HG03108 (cell line): ENCODE measurements at regions not wholly inside any gene's neighbourhood (a gene's known extent, or its start where the extent isn't known, plus 50 kb on each side); places are given as distances from the start of the nearest gene placed in this dataset.
"Not testable (repeated sequence)": the region's sequence is repeated elsewhere in the genome, so short reads cannot be mapped to it uniquely, and the experiment has no call there.

ENCODE experiments used
- ATAC-seq: cut with Tn5 transposase; IDR thresholded peaks from one replicate; pipeline ENCODE4 v1.9.1; 2021; ENCODE audit warnings: moderate library complexity; ENCODE audit not compliant: unreplicated experiment

DNA sequence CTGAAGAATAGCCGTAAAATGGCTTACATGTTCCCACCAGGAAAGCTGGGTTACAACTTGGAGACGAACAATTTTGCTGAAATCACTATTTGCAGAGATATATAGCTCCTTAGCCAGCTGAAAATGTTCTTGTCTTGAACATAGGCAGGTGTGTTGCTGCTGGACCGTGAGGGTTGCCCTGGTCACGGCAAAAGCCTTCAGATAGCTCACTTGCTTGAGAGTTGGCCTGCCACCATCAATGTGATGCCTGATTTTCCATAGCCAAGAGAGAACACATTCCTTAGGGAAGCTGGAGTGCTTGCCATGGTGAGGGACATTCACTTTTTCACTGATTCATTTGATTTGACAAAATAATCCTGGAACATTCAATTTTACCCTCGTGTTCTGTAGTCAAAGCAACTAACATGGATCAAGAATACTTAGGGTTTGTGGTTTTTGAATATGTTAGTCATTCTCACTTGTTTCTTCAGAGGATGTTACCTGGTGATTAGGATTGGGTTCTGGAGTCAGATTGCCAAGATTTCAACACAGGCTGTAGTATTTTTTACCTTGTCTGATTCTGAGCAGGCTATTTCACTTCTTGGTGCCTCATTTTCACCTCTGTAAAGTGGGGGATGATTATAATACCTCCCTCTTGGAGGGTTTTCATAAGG, 536.9 kb downstream of the RAPGEF2 start:
- ATAC-seq: no peak

DNA sequence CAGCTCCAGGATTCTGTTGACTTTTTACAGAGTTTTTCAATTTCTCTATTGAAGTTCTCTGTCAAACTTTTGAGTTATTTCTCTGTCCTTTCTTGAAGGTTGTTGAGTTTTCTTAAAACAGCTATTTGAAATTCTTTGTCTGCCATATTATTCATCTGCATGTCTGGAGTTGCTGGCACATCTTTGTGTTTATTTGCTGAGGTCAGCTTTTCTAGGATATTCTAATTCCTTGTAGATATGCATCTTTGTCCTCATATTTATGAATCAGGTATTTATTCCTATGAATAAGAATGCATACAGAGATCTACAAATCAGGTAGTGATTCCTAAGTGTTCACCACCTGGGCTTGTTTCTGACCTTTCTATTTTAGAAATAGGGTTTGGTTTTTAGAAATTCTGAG, 546.4 kb downstream of the RAPGEF2 start:
- ATAC-seq: no peak

DNA sequence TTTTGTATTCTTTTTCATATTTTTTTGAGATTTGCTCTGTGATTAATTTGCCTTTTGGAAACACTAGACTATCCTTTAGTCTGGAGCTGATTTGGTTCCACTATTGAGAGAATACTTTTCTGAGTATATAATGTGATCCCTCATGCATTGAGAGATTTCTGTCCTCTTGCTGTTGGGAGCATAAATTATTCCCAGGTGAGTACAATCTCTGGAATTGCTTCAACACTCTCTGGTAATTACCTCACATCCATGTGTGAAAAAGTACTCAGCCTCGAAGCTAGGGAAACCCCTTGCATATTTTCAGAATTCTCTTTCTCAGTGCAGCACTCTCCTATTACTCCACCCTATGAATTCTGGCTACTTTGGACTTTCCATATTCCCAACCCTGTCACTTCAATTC, 550.0 kb downstream of the RAPGEF2 start:
- ATAC-seq: no peak

DNA sequence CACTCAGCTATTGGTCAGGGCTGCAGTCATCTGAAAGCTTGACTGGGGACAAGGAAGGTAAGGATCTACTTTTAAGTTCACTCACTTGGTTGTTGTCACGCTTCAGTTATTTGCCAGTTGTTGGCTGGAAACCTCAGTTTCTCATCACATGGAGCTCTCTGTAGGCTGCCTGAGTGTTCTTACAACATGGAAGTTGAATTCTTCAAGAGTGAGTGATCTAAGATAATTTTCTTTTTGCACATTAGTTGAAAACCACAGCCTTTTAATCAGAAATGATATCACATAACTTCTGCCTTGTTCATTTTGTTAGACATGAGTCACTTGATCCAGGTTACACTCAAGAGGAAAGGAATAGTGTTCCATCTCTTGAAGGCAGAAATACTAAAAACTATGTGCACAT, 552.7 kb downstream of the RAPGEF2 start:
- ATAC-seq: no peak

DNA sequence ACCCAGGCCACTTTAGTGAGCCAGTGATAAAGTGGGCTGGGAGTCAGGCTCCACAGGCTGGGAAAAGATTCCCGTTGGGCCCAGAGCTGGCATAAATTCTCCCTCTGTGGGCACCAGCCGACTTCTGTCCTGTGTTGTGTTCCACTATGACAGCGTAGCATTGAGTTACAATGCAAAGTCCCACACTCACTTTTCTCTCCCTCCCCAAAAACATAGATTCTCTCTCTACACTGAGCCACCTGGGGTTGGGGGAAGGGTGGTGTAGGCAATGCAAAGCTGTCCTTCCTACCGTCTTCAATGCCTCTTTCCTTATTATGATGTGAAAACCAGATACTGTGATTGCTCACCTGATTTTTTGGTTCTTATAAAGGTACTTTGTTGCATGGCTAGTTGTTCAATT, 566.2 kb downstream of the RAPGEF2 start:
- ATAC-seq: no peak

DNA sequence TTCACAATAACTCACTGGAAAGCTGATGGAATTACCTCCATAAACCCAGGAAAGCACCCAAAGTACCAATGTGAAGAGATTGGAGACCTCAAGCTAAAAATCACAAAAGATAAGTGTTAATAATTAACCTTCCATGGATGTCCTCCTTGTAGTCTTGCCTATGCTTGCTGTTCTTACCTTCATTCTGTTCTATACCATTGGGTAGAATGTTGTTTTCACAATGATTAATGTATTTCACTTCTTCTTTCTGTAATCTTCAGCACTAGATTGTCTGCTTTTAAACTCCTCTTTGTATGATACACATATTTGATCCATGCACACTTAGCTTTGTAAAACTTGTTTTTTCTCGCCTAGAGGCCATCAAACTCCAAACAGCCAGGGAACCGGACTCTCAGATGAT, 570.3 kb downstream of the RAPGEF2 start:
- ATAC-seq: no peak

DNA sequence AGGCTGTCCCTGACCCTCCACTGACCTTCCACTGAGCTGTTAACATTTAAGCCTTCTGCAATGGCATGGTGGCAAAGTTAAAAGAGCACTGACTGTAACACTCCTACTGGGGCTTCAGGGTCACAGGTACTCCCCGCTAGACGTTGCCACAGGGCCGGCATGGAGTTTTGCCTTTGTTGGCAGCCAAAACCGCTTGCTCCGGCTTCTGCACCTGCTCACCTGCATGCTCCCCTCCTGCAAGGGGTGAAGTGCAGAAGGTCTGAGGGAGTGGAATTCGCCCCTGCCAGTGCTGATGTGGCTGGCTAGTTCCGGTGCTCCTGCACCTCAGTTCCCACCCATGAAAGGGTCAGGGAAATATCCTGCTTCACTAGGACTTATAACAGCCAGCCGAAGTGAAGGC, 571.4 kb downstream of the RAPGEF2 start:
- no peak for ATAC-seq

DNA sequence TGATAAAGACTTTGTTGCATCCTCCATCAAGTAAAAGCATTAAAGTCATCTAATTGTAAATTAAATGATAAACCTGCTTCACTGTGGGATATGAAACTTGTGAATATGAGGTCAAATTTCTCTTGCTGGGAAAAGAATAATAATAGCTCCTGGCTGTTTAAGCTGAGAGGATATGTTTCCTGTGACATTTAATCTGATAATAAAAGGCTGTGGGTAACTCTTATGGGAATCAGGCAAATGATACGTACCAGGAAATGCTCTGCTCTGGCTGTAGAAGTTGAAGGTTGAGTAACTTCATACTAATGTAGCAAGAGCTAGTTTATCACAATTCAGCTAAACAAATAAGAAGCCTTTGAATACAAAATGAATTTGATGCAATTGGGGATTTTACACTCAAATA, 574.6 kb downstream of the RAPGEF2 start:
- ATAC-seq: no peak

DNA sequence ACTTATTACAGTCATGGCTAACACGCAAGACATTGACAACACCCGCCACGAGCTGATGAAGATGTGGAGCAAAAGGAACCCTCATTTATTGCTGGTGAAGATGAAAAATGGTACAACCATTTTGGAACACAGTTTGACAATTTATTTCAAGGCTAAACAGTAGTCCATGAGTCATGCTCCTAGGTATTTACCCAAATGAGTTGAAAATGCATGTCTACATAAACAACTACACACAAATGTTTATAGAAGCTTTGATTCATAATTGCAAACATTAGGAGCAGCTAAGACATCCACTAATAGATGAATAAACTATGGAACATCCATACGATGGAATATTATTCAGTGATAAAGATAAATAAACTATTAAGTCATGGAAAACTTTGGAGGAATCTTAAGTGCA, 580.1 kb downstream of the RAPGEF2 start:
- no peak for ATAC-seq

DNA sequence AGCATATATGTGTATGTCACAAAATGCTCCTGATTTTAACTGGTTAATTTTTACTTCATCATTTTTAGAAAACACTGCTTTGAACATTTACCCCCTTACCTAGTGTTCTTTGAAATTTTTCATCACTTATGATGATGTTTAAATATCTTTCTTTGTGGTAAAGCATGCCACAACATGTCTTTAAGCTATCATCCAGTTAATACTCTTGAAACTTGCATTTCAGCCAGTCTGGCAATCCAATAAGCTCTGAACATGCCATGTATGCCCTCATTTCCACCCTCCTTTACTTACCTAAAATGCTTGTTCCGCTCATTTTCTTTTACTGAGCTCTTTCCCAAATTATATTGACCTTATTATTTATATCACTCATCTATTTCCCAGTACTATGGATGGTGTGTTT, 581.2 kb downstream of the RAPGEF2 start:
- no peak for ATAC-seq

DNA sequence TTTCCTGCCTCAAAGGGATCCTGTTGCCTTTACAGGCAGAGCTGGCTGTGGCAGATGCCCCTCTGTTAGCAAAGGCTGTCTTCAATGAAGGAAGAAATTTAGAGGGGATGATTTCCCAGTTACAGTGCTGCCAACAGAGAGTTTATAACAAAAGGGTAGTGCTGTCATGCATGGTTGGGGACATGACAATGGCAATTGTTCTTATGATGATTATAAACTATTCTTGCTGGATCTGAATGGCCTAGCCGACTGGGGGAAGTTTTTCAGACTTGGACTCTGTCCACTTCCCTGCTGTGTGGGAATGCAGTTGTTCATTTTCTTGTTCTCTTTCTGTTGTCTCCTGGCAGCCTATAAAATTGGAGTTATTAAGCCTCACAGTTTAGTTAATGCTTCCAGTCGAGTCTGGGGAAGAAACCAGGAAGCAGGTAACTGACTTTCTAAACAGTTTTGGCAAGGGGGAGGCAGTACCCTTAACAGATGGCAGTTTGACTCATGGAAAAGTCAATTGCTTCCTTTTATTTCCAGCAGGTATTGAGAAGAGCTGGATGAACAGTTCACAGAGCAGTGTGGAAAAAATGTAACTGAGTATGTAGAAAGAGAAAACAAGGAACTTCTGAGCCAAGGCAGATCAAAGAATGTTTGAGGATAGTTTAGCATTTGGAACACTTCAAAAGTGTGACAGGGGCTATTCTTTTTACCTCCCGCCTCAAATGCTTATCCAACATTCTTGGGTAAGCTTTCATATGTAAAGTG, 582.6 kb downstream of the RAPGEF2 start:
- ATAC-seq: no peak

DNA sequence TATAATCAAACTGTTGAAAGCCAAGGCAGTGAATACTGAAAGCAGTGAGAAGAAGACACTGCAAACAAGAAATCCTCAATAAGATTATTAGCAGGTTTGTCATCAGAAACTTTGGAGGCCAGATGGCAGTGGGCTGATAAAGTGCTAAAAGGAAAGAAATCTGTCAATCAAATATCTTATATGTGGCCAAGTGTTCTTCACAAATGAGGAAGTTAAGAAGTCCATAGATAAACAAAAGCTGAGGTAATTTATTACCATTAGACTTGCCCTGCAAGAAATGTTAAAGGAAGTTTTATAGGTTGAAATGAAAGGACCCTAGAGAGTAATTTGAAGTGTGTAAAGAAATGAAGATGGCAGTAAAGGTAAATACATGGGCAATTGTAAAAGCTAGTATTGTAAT, 586.6 kb downstream of the RAPGEF2 start:
- no peak for ATAC-seq

DNA sequence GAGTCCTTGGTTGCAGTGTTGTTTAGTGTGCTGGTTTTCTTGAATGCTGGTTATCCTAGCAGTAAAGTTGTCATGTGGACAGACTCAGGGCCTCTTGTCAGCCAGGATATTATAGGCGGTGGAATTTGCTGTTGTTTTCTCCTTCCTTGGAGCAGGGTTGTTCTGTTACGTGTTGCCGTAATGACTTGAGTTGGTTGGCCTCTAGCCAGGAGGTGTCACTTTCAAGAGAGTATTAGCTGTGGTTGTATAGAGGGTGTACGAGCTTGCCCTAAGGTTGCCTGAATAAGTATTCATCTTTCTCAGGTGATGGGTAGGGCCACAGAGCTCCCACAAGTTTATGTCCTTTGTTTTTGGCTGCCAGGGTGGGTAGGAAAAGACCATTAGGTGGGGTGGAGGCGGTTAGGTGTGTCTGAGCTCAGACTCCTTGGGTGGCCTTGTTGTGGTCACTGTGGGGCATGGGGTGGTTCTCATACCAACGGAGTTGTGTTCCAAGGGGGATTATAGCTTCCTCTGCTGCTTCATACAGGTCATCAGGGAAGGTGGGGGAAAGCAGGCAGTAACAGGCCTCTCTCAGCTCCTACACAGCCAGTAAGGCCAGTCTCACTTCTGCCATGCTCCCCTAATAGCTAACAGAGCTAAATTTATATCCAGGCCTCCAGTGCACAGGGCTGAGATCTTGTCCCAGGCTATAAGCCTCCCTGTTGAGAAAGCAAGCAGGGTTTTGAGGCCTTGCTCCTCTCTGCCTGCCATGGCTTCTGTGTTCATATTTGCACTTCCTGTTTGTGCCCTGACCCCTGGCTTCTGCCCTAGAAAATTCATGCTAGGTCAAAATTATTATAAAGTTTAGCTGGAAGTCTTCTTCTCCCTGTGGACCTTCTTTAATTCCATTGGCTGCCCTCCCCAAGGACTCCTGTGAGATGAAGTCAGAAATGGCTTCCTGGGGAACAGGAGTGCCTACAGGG, 594.7 kb downstream of the RAPGEF2 start:
- ATAC-seq: no peak

DNA sequence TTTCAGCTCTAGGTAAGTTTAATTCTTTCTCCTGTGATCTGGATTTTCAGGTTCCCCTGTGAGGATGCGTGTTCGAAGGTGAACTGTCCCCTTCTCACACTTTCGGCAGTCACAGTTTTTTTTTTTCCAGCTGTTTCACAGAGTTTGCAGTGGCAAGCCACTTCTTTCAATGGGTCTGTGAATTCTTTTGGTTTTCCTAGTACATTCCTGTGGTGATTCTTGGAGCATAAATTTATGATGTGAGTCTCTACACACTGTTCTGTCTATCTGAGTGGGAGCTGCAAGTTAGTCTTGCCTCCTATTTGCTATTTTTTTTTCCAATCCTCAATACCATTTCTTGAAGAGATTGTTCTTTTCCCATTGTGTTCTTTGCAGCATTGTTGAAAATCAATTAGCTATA, 595.5 kb downstream of the RAPGEF2 start:
- ATAC-seq: no peak

DNA sequence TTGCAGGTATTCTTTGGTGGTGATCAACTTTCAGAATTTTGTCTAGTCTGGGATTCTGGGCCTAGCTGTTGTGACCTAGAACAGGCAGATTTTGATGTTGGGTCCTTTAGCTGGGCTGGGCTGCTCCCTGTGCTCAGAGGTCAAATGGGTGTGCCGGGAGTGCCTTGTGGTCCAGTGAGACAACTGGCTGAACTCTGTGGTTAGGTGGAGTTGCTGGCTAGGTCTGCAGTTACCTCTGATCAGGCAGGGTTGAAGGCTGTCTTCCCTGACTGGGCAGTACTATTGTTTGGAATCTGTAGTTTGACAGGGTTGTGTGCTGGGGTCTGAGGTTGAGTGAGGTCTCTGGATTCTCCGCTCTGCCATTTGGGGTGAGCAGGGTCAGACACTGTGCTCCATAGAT, 599.3 kb downstream of the RAPGEF2 start:
- no peak for ATAC-seq

DNA sequence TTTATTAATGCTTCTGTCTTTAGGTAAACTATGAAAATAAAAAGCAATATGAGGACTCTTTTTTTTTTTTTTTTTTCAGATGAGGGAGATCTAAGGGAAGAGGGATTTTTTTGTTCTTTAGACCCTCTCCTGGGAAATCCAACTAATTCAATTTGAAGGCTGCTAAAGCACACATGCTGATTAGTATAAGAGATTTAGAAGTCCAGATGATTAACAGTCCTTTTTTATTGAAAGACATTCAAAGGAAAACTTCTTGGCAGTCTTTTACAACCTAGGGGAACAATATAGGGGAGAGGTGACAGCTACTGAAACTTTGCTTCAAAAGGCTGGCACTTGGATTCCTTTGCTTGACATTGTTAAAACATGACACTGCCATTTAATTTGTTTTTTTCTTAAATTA, 602.5 kb downstream of the RAPGEF2 start:
- no peak for ATAC-seq

DNA sequence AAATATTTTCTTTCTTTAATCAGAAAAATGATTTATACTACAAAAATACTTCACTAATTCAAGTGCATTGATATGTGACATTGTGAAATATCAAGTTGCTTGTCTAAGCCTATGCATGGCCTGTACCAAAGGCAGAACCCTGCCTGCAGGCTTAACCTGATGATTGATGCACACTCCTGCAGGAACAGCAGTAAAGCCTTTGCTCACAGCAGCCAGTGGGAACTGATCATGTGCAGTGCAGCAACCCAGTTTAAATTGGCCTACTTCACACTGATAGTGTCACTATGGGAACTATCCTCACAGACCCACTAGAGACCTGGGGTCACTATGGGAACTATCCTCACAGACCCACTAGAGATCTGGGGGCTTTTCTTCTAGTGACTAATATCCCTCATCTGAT, 603.8 kb downstream of the RAPGEF2 start:
- ATAC-seq: no peak

DNA sequence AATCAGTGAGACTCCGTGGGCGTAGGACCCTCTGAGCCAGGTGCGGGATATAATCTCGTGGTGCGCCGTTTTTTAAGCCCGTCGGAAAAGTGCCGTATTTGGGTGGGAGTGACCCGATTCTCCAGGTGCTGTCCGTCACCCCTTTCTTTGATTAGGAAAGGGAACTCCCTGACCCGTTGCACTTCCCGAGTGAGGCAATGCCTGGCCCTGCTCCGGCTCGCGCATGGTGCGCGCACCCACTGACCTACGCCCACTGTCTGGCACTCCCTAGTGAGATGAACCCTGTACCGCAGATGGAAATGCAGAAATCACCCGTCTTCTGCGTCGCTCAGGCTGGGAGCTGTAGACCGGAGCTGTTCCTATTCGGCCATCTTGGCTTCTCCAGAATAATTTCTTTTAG, 612.3 kb downstream of the RAPGEF2 start:
- not testable (repeated sequence) for ATAC-seq

DNA sequence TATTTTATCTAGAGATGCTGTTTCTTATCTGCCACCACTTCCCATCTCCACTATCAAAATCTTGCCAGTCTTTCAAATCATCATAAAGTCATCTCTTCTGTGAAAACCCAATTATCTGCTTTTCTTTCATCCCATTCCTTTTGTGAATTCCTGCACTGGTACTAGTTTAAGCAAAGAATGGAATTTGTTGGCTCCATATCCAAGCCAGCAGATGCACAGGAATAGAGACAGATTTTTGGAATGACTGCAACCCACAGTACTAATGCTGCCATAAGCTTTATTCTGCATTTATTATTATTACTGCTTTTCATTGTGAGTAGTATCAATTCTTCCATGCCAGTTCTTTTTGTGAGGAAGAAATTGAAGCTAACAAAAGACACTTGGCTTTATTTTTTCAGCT, 616.7 kb downstream of the RAPGEF2 start:
- ATAC-seq: no peak

DNA sequence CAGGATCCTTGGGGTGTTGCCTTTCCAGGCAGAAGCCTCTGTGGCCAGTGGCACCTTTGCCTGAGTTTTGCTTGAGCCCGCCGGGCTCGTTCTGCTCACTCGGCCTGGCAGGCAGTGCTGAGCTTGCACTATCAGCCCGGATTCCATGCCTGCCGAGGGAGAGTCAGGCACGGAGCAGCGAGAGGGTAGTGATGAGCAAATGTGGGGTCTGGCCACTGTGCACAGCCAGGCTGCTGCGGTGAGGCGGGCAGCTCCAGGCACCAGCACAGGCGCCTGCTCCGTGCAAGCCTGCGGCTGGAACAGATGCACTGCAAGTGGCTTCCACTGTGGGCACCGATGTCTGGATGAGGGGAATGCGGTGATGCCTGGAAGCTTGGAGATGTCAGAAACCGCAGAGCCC, 619.2 kb downstream of the RAPGEF2 start:
- no peak for ATAC-seq

DNA sequence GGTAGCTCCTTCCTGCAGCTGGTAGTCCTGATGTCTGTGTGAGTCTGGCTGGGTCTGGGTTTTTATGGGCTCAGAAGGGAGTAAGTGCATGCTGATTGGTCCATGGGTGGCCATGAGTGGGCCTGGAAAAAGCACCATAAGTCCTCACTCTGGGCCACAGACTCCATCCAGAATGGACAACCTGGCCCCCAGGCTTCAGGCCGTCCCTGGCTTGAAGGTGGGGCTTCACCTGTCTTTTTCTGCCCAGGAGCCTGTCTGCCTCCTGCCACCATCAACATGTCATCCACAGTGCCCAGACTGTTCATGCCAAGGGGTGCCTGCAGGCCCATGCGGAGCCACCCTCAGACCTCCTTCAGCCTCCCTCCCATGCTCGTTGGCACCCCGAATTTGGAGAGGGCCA, 620.0 kb downstream of the RAPGEF2 start:
- ATAC-seq: no peak
